A673 (cell line): ENCODE measurements at regions not wholly inside any gene's neighbourhood (a gene's known extent, or its start where the extent isn't known, plus 50 kb on each side); places are given as distances from the start of the nearest gene placed in this dataset.
"Not testable (repeated sequence)": the region's sequence is repeated elsewhere in the genome, so short reads cannot be mapped to it uniquely, and the experiment has no call there.

Experiments used
- BruUV-seq: library from RNA; stranded (reverse); fragments of 400-500 nt; replicated peaks from 2 replicates; lab custom pipeline; 2021; lab: Mats Ljungman, UMichigan
- CTCF ChIA-PET: fragments of 300-600 bp; sonication (Branson Sonifier 250); formaldehyde crosslinking; loops from one replicate; lab custom pipeline; 2022; ENCODE audit warnings: antibody characterized with exemption; lab: Charles Lee
- POLR2A ChIA-PET: fragments of 300-600 bp; sonication (Branson Sonifier 250); formaldehyde crosslinking; loops from one replicate; lab custom pipeline; 2022; ENCODE audit warnings: antibody characterized with exemption; ENCODE audit not compliant: low non-redundant PET; lab: Charles Lee
- DNase-seq: peaks from one replicate; pipeline ENCODE4 v3.0.0-alpha.2; 2015; ENCODE audit warnings: low spot score
- H3K27ac ChIP-seq: fragments of 200-600 bp; sonication (generic); 2 replicates; pipeline ENCODE4 v1.5.1; 2016; ENCODE audit warnings: mixed run types, low read depth, mild to moderate bottlenecking, mixed read lengths, antibody characterized with exemption, low read length; ENCODE audit not compliant: poor library complexity, severe bottlenecking
- H3K27me3 ChIP-seq: fragments of 200-600 bp; sonication (generic); replicated peaks from 2 replicates; pipeline ENCODE4 v1.6.1; 2017; ENCODE audit warnings: mixed run types, low read depth, mild to moderate bottlenecking, mixed read lengths, antibody characterized with exemption, low read length; ENCODE audit not compliant: insufficient read depth, poor library complexity
- H3K36me3 ChIP-seq: fragments of 200-600 bp; sonication (generic); 2 replicates; pipeline ENCODE4 v1.6.1; 2016; ENCODE audit warnings: mixed run types, mild to moderate bottlenecking, mixed read lengths, antibody characterized with exemption, low read length; ENCODE audit not compliant: insufficient read depth, poor library complexity, severe bottlenecking
- H3K4me1 ChIP-seq: fragments of 200-600 bp; sonication (generic); 2 replicates; pipeline ENCODE4 v1.6.1; 2017; ENCODE audit warnings: mixed run types, mild to moderate bottlenecking, mixed read lengths, antibody characterized with exemption, low read length; ENCODE audit not compliant: insufficient read depth, poor library complexity, severe bottlenecking
- H3K4me3 ChIP-seq: fragments of 200-600 bp; sonication (generic); 2 replicates; pipeline ENCODE4 v1.5.1; 2016; ENCODE audit warnings: low read depth, mixed run types, mild to moderate bottlenecking, mixed read lengths, low read length; ENCODE audit not compliant: poor library complexity, severe bottlenecking
- H3K9me3 ChIP-seq: fragments of 200-600 bp; sonication (generic); 2 replicates; pipeline ENCODE4 v1.6.1; 2016; ENCODE audit warnings: mixed run types, low read depth, mild to moderate bottlenecking, mixed read lengths, antibody characterized with exemption, low read length; ENCODE audit not compliant: poor library complexity, severe bottlenecking
- CTCF ChIP-seq: fragments of 300-800, 200-600 bp; sonication (generic); conservative IDR thresholded peaks from 2 replicates; pipeline ENCODE4 v1.5.1; 2017; ENCODE audit warnings: low read depth, mild to moderate bottlenecking, antibody characterized with exemption, low read length, moderate library complexity, mixed read lengths
- EZH2 ChIP-seq: fragments of 200-600 bp; sonication (generic); IDR thresholded peaks from 2 replicates; pipeline ENCODE4 v1.6.1; 2017; ENCODE audit warnings: borderline replicate concordance, low read depth, mild to moderate bottlenecking, mixed read lengths, antibody characterized with exemption, low read length; ENCODE audit not compliant: poor library complexity, severe bottlenecking
- intact Hi-C: fragments of 100-400 bp; cut with micrococcal nuclease; formaldehyde crosslinking; loops from one replicate; pipeline ENCODE4 v1.10.0; 2022; ENCODE audit not compliant: unreplicated experiment

GRCh38 chr9:72440992-72441847, 76.2 kb upstream of the ZFAND5 start:
- DNase-seq, result no peak
- ChIA-PET POLR2A (no interaction called here), CTCF (no interaction called here)
- TF ChIP-seq EZH2 (no peak), CTCF (no peak)
- Histone ChIP-seq H3K27me3 (no peaks in the 10 kb centered on the region), H3K4me1 (no peaks in the 10 kb centered on the region), H3K27ac (no peak overlapping the region), H3K4me3 (no peak overlapping the region), H3K9me3 (no peaks in the 10 kb centered on the region), H3K36me3 (no peaks in the 10 kb centered on the region)
- intact Hi-C loops, result no loop called here
- BruUV-seq, result no TSS peak

DNA sequence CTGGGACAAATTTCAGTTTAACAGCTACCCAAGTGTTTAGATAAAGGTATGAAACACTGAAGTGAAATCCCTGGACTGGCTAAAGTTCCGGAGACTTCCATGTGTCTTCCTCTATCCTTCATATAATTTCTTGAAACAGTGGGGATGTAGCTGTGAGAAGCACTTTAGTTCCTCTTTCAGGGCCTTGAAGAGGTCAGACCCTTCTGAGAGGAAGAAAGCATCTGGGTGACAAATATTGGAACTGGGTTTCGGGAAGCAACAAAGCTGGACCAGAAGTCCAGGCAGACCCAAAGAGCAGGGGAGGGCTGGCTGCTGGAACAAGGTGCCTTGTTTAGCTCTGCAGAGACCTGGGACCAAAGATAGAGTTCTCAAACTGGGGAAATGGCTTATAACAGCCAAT, 75.4 kb upstream of the ZFAND5 start:
- intact Hi-C loops, result no loop called here
- Histone ChIP-seq H3K36me3 (no peaks in the 10 kb centered on the region), H3K4me3 (no peak overlapping the region), H3K4me1 (no peaks in the 10 kb centered on the region), H3K27ac (no peak overlapping the region), H3K9me3 (no peaks in the 10 kb centered on the region), H3K27me3 (no peaks in the 10 kb centered on the region)
- TF ChIP-seq EZH2 (no peak), CTCF (no peak)
- no TSS peak for BruUV-seq
- no peak for DNase-seq
- CTCF ChIA-PET, result no interaction called here
- POLR2A ChIA-PET, result no interaction called here

- H3K36me3 ChIP-seq, H3K27ac ChIP-seq, H3K4me1 ChIP-seq, H3K9me3 ChIP-seq, H3K4me3 ChIP-seq, H3K27me3 ChIP-seq, intact Hi-C loops, CTCF ChIA-PET, BruUV-seq, DNase-seq: not testable (repeated sequence)
- POLR2A ChIA-PET, result interaction anchor here (0.7 kb wide), 1 partner anchor 193 kb away, joined by 3 read pairs; no protein-coding TSS in a partner anchor
Measured at GRCh38 chr9:72433616-72434267, 68.7 kb upstream of the ZFAND5 start.
